Ureter (tissue), 1 donor: ENCODE measurements at regions not wholly inside any gene's neighbourhood (a gene's known extent, or its start where the extent isn't known, plus 50 kb on each side); places are given as distances from the start of the nearest gene placed in this dataset.
"Not testable (repeated sequence)": the region's sequence is repeated elsewhere in the genome, so short reads cannot be mapped to it uniquely, and the experiment has no call there.

Experiments used
- DNase-seq: peaks from one replicate; pipeline ENCODE4 v3.0.0-alpha.2; 2020; ENCODE audit warnings: low spot score
- donor health status: DM: yes; HTN: yes; CAD: no.

- DNase-seq: no peak
Measured at GRCh38 chr5:86407711-86408110, 210.0 kb upstream of the COX7C start.

GRCh38 chr5:86411596-86411995 lies 206.1 kb upstream of the COX7C start:
- no peak for DNase-seq

GRCh38 chr5:86427158-86427557 lies 190.6 kb upstream of the COX7C start:
- DNase-seq: no peak

- no peak for DNase-seq
Measured at GRCh38 chr5:86439593-86440110, 178.1 kb upstream of the COX7C start.

- no peak for DNase-seq
Measured at GRCh38 chr5:86442036-86442745, 175.6 kb upstream of the COX7C start.

- no peak for DNase-seq
Measured at GRCh38 chr5:86447362-86447761, 170.4 kb upstream of the COX7C start.

- no peak for DNase-seq
Measured at GRCh38 chr5:86452251-86452650, 165.5 kb upstream of the COX7C start.

- DNase-seq: no peak
Measured at GRCh38 chr5:86460519-86460918, 157.2 kb upstream of the COX7C start.

- DNase-seq: peak; percentile 59
Measured at GRCh38 chr5:86461169-86461956, 156.4 kb upstream of the COX7C start.

GRCh38 chr5:86463339-86463738 lies 154.4 kb upstream of the COX7C start:
- no peak for DNase-seq

GRCh38 chr5:86465052-86465838 lies 152.5 kb upstream of the COX7C start:
- DNase-seq: no peak

- DNase-seq: not testable (repeated sequence)
Measured at GRCh38 chr5:86466721-86467120, 151.0 kb upstream of the COX7C start.

- no peak for DNase-seq
Measured at GRCh38 chr5:86482008-86482407, 135.7 kb upstream of the COX7C start.

- no peak for DNase-seq
Measured at GRCh38 chr5:86493777-86494176, 124.0 kb upstream of the COX7C start.

GRCh38 chr5:86500947-86501346 lies 116.8 kb upstream of the COX7C start:
- no peak for DNase-seq

- DNase-seq: no peak
Measured at GRCh38 chr5:86507574-86507973, 110.2 kb upstream of the COX7C start.

- DNase-seq: not testable (repeated sequence)
Measured at GRCh38 chr5:86510330-86510915, 107.3 kb upstream of the COX7C start.

- DNase-seq: no peak
Measured at GRCh38 chr5:86523718-86524117, 94.0 kb upstream of the COX7C start.

- DNase-seq: no peak
Measured at GRCh38 chr5:86525622-86526021, 92.1 kb upstream of the COX7C start.

- DNase-seq: no peak
Measured at GRCh38 chr5:86526811-86527348, 90.9 kb upstream of the COX7C start.

- DNase-seq: no peak
Measured at GRCh38 chr5:86532429-86532828, 85.3 kb upstream of the COX7C start.

- no peak for DNase-seq
Measured at GRCh38 chr5:86536396-86536795, 81.3 kb upstream of the COX7C start.
